GM19035 (cell line): ENCODE measurements at regions not wholly inside any gene's neighbourhood (a gene's known extent, or its start where the extent isn't known, plus 50 kb on each side); places are given as distances from the start of the nearest gene placed in this dataset.

Experiments
- ATAC-seq: cut with Tn5 transposase; IDR thresholded peaks from one replicate; pipeline ENCODE4 v1.9.1; 2021; ENCODE audit not compliant: unreplicated experiment

GRCh38 chr20:23254505-23254904, 96.1 kb upstream of the NXT1 start:
- ATAC-seq, result no peak

- no peak for ATAC-seq
Observed at GRCh38 chr20:23254034-23254433, 96.6 kb upstream of the NXT1 start.

- no peak for ATAC-seq
Observed at GRCh38 chr20:23253524-23253923, 97.1 kb upstream of the NXT1 start.

- no peak for ATAC-seq
Observed at GRCh38 chr20:23251779-23252178, 98.8 kb upstream of the NXT1 start.

- no peak for ATAC-seq
Observed at GRCh38 chr20:23249541-23249940, 101.0 kb upstream of the NXT1 start.

- no peak for ATAC-seq
Observed at GRCh38 chr20:23248461-23248882, 102.1 kb upstream of the NXT1 start.

GRCh38 chr20:23246717-23247664, 103.6 kb upstream of the NXT1 start:
- peak; percentile 51 for ATAC-seq

GRCh38 chr20:23245553-23246181, 104.9 kb upstream of the NXT1 start:
- peak; percentile 89 for ATAC-seq

- no peak for ATAC-seq
Observed at GRCh38 chr20:23244916-23245552, 105.6 kb upstream of the NXT1 start.

- ATAC-seq, result no peak
Observed at GRCh38 chr20:23244156-23244915, 106.3 kb upstream of the NXT1 start.

GRCh38 chr20:23243791-23244155, 106.8 kb upstream of the NXT1 start:
- no peak for ATAC-seq

GRCh38 chr20:23242556-23243180, 107.9 kb upstream of the NXT1 start:
- ATAC-seq, result no peak

GRCh38 chr20:23242104-23242503, 108.5 kb upstream of the NXT1 start:
- ATAC-seq, result no peak

GRCh38 chr20:23241416-23241815, 109.2 kb upstream of the NXT1 start:
- ATAC-seq, result no peak

- no peak for ATAC-seq
Observed at GRCh38 chr20:23240519-23240918, 110.1 kb upstream of the NXT1 start.

GRCh38 chr20:23237201-23237600, 113.4 kb upstream of the NXT1 start:
- no peak for ATAC-seq

GRCh38 chr20:23235173-23236027, 115.2 kb upstream of the NXT1 start:
- no peak for ATAC-seq

GRCh38 chr20:23234311-23235078, 116.1 kb upstream of the NXT1 start:
- ATAC-seq, result no peak

GRCh38 chr20:23233341-23233740, 117.2 kb upstream of the NXT1 start:
- no peak for ATAC-seq
